HG02588 (cell line): ENCODE measurements at regions not wholly inside any gene's neighbourhood (a gene's known extent, or its start where the extent isn't known, plus 50 kb on each side); places are given as distances from the start of the nearest gene placed in this dataset.
"Not testable (repeated sequence)": the region's sequence is repeated elsewhere in the genome, so short reads cannot be mapped to it uniquely, and the experiment has no call there.

ENCODE experiments used
- ATAC-seq: cut with Tn5 transposase; IDR thresholded peaks from one replicate; pipeline ENCODE4 v1.9.1; 2021; ENCODE audit warnings: mild to moderate bottlenecking, moderate library complexity; ENCODE audit not compliant: unreplicated experiment

- ATAC-seq, result peak; percentile 68
Observed at GRCh38 chr13:70568571-70568970, 460.3 kb upstream of the KLHL1 start.

GRCh38 chr13:70544706-70545105 is 436.5 kb upstream of the KLHL1 start:
- no peak for ATAC-seq

GRCh38 chr13:70541451-70541850 is 433.2 kb upstream of the KLHL1 start:
- ATAC-seq, result no peak

GRCh38 chr13:70534466-70534865 is 426.2 kb upstream of the KLHL1 start:
- ATAC-seq, result no peak

- no peak for ATAC-seq
Observed at GRCh38 chr13:70529652-70530051, 421.4 kb upstream of the KLHL1 start.

GRCh38 chr13:70527599-70527998 is 419.3 kb upstream of the KLHL1 start:
- ATAC-seq, result no peak

GRCh38 chr13:70523622-70524021 is 415.4 kb upstream of the KLHL1 start:
- ATAC-seq, result no peak

GRCh38 chr13:70520275-70521036 is 412.2 kb upstream of the KLHL1 start:
- ATAC-seq, result no peak

GRCh38 chr13:70518081-70518480 is 409.8 kb upstream of the KLHL1 start:
- ATAC-seq, result no peak

GRCh38 chr13:70516226-70516625 is 408.0 kb upstream of the KLHL1 start:
- ATAC-seq, result no peak

GRCh38 chr13:70511861-70512417 is 403.7 kb upstream of the KLHL1 start:
- ATAC-seq, result not testable (repeated sequence)

GRCh38 chr13:70505809-70506208 is 397.6 kb upstream of the KLHL1 start:
- no peak for ATAC-seq

GRCh38 chr13:70502944-70503343 is 394.7 kb upstream of the KLHL1 start:
- ATAC-seq, result no peak

GRCh38 chr13:70490320-70490935 is 382.2 kb upstream of the KLHL1 start:
- no peak for ATAC-seq

- no peak for ATAC-seq
Observed at GRCh38 chr13:70484931-70485330, 376.7 kb upstream of the KLHL1 start.

- no peak for ATAC-seq
Observed at GRCh38 chr13:70483599-70484276, 375.5 kb upstream of the KLHL1 start.

- ATAC-seq, result no peak
Observed at GRCh38 chr13:70473907-70474306, 365.7 kb upstream of the KLHL1 start.

- no peak for ATAC-seq
Observed at GRCh38 chr13:70469077-70469476, 360.8 kb upstream of the KLHL1 start.

- no peak for ATAC-seq
Observed at GRCh38 chr13:70457474-70457873, 349.2 kb upstream of the KLHL1 start.

GRCh38 chr13:70448820-70449219 is 340.6 kb upstream of the KLHL1 start:
- no peak for ATAC-seq

- ATAC-seq, result no peak
Observed at GRCh38 chr13:70432276-70432805, 324.1 kb upstream of the KLHL1 start.
